NOMO-1 treated with dmso at 0.1 percent for 144 hours (cell line): ENCODE measurements at regions not wholly inside any gene's neighbourhood (a gene's known extent, or its start where the extent isn't known, plus 50 kb on each side); places are given as distances from the start of the nearest gene placed in this dataset.

Experiments used
- DNase-seq: peaks from one replicate; lab custom pipeline; 2025; ENCODE audit not compliant: unreplicated experiment; lab: John Stamatoyannopoulos, UW

GRCh38 chr9:28163619-28164018, 590.3 kb upstream of the C9orf72 start:
- no peak for DNase-seq

GRCh38 chr9:28166179-28166578, 592.9 kb upstream of the C9orf72 start:
- no peak for DNase-seq

GRCh38 chr9:28177142-28177541, 603.9 kb upstream of the C9orf72 start:
- no peak for DNase-seq

- DNase-seq: no peak
Observed at GRCh38 chr9:28177925-28178324, 604.6 kb upstream of the C9orf72 start.

- no peak for DNase-seq
Observed at GRCh38 chr9:28179893-28180292, 606.6 kb upstream of the C9orf72 start.

- DNase-seq: no peak
Observed at GRCh38 chr9:28190981-28191380, 617.7 kb upstream of the C9orf72 start.

- no peak for DNase-seq
Observed at GRCh38 chr9:28197653-28198052, 624.4 kb upstream of the C9orf72 start.

GRCh38 chr9:28203036-28203435, 629.8 kb upstream of the C9orf72 start:
- no peak for DNase-seq

- DNase-seq: no peak
Observed at GRCh38 chr9:28206280-28206679, 633.0 kb upstream of the C9orf72 start.

- DNase-seq: no peak
Observed at GRCh38 chr9:28207657-28208056, 634.4 kb upstream of the C9orf72 start.

GRCh38 chr9:28209130-28209529, 635.8 kb upstream of the C9orf72 start:
- DNase-seq: no peak

- DNase-seq: no peak
Observed at GRCh38 chr9:28212979-28213378, 639.7 kb upstream of the C9orf72 start.

- no peak for DNase-seq
Observed at GRCh38 chr9:28215536-28216299, 642.4 kb upstream of the C9orf72 start.

GRCh38 chr9:28232686-28233085, 659.4 kb upstream of the C9orf72 start:
- DNase-seq: no peak

GRCh38 chr9:28234133-28234893, 661.0 kb upstream of the C9orf72 start:
- DNase-seq: no peak

GRCh38 chr9:28234894-28235277, 661.6 kb upstream of the C9orf72 start:
- no peak for DNase-seq

- no peak for DNase-seq
Observed at GRCh38 chr9:28249424-28249823, 676.1 kb upstream of the C9orf72 start.

- DNase-seq: no peak
Observed at GRCh38 chr9:28255174-28255573, 681.9 kb upstream of the C9orf72 start.

- no peak for DNase-seq
Observed at GRCh38 chr9:28260330-28260729, 687.0 kb upstream of the C9orf72 start.

- DNase-seq: no peak
Observed at GRCh38 chr9:28264368-28264767, 691.1 kb upstream of the C9orf72 start.

GRCh38 chr9:28267351-28267750, 694.1 kb upstream of the C9orf72 start:
- no peak for DNase-seq

GRCh38 chr9:28270156-28270555, 696.9 kb upstream of the C9orf72 start:
- no peak for DNase-seq

- no peak for DNase-seq
Observed at GRCh38 chr9:28272127-28272526, 698.8 kb upstream of the C9orf72 start.
